ENCODE measurements at regions not wholly inside any gene's neighbourhood (a gene's known extent, or its start where the extent isn't known, plus 50 kb on each side); places are given as distances from the start of the nearest gene placed in this dataset.

DNA sequence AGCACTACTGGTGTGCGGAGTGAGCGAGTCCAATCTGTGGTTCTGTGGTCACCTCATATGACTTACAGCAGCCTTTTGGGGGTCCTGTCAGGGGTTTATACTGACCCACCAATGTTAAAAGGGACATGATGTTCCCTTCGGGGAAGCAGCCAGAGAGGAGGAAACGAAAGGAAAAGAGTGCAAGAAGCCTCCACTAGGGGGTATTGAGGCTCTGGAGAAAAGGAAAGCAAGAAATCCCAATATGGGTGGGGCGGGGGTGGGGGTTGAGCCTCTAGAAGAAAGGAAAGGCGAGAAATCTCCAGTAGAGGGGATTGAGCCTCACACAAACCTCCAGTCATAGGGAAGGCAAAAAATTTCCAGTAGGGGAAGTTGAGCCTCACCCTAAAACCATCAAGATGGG, 249.3 kb upstream of the ECI2 start:
- H3K4me3 ChIP-seq (ENCODE audit: low read depth, low read length): no peak overlapping the region
- no peak for DNase-seq (ENCODE audit: low read depth)
- no peak for TF ChIP-seq CTCF (IDR thresholded peaks at IDR 0.05; ENCODE audit: insufficient read depth, low read length)

DNA sequence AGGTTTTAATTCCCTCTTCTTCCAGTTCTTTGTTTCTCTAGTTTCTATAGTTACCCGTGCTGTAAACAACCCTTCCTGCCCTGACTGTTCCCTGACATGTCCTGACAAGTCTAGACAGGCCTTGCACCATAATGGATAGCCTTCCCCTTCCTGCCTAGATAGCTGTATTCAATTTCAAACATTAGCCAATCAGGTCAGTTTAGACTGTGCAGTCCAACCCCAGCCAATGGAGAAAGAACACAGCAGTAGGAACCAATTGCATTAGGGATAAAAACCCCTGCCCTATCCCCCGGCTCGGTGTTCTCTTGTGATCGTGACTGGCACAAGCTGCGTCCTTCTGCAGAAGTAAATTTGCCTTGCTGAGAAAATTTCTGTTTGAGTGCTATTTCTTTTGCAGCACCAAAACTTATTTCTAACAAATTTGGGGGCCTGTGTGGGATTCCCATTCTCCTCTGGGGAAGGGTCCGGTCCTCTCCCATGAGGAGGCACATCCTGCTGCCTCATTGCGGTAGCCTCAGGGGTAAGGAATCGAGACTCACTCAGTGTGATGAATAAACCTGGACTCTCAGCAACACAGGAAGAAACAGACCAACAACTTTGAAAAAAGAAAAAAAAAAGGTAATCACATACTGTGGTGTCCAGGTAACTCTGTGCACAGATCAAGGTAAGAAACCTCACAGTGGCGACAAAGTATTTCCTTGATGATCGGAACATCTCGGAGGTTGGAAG, 248.7 kb upstream of the ECI2 start:
- DNase-seq (ENCODE audit: low read depth): no peak
- no peak overlapping the region for H3K4me3 ChIP-seq (ENCODE audit: low read depth, low read length)
- no peak for TF ChIP-seq CTCF (IDR thresholded peaks at IDR 0.05; ENCODE audit: insufficient read depth, low read length)

GRCh38 chr6:4382362-4382853, 247.0 kb upstream of the ECI2 start:
- DNase-seq (ENCODE audit: low read depth): peak; percentile 17
- no peak overlapping the region for H3K4me3 ChIP-seq (ENCODE audit: low read depth, low read length)
- TF ChIP-seq CTCF (IDR thresholded peaks at IDR 0.05; ENCODE audit: insufficient read depth, low read length): no peak

- H3K4me3 ChIP-seq (ENCODE audit: low read depth, low read length): no peak overlapping the region
- DNase-seq (ENCODE audit: low read depth): peak; percentile 71
- TF ChIP-seq CTCF (IDR thresholded peaks at IDR 0.05; ENCODE audit: insufficient read depth, low read length): no peak
Measured at GRCh38 chr6:4381381-4381780, 246.0 kb upstream of the ECI2 start.

- TF ChIP-seq CTCF (IDR thresholded peaks at IDR 0.05; ENCODE audit: insufficient read depth, low read length): no peak
Measured at GRCh38 chr6:4380881-4381281, 245.5 kb upstream of the ECI2 start.

DNA sequence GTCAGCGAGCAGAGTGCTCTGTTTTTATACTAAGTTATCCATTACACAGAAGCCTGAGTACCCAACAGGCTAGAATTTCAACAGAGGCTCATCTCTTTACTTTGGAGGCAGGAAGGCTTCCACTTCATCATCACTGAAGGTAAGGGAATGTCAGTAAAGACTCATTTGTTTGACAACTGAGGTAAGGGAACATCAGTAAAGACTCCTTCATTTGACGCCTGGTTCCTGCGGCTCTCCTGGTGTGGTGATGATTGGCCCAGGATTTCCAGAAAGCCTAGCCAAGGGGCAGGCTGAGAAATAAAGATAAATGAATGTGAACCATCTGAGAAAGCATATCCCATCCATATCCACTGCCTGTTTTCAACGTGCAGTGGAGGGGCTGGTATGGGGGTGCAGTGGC, 244.6 kb upstream of the ECI2 start:
- no peak for TF ChIP-seq CTCF (IDR thresholded peaks at IDR 0.05; ENCODE audit: insufficient read depth, low read length)
- no peak overlapping the region for H3K4me3 ChIP-seq (ENCODE audit: low read depth, low read length)
- DNase-seq (ENCODE audit: low read depth): no peak

More at GRCh38 chr6:4380881-4381281, 245.5 kb upstream of the ECI2 start:
- peak; percentile 22 for DNase-seq (ENCODE audit: low read depth)
- H3K4me3 ChIP-seq (ENCODE audit: low read depth, low read length): no peak overlapping the region

Data from fibroblast of the aortic adventitia (primary cell).